SU-DHL-6 (cell line): ENCODE measurements at regions not wholly inside any gene's neighbourhood (a gene's known extent, or its start where the extent isn't known, plus 50 kb on each side); places are given as distances from the start of the nearest gene placed in this dataset.

ENCODE experiments used
- H2AFZ ChIP-seq: fragments of 200-600 bp; sonication (generic); 2 replicates; pipeline ENCODE4 v1.6.1; 2014; ENCODE audit warnings: low read depth, mild to moderate bottlenecking, moderate library complexity, mixed read lengths, antibody characterized with exemption, low read length; ENCODE audit not compliant: severe bottlenecking
- H3F3A ChIP-seq: fragments of 200-600 bp; shearing (Covaris generic); 2 replicates; pipeline ENCODE4 v1.6.0; 2016; ENCODE audit warnings: antibody characterized with exemption, mild to moderate bottlenecking; ENCODE audit not compliant: insufficient read depth
- H3K27ac ChIP-seq: fragments of 200-600 bp; sonication (generic); 2 replicates; pipeline ENCODE4 v1.5.1; 2016; ENCODE audit warnings: low read depth, mild to moderate bottlenecking, low read length, moderate library complexity, mixed read lengths
- H3K27me3 ChIP-seq: fragments of 200-600 bp; sonication (generic), shearing (Covaris generic); 2 replicates; pipeline ENCODE4 v1.6.0; 2014; ENCODE audit warnings: mild to moderate bottlenecking, low read length
- H3K36me3 ChIP-seq: fragments of 200-600 bp; sonication (generic); 2 replicates; pipeline ENCODE4 v1.6.1; 2014; ENCODE audit warnings: mild to moderate bottlenecking, low read length, mixed read lengths
- H3K4me2 ChIP-seq: fragments of 300-600, 200-600 bp; shearing (Covaris generic), sonication (generic); 2 replicates; pipeline ENCODE4 v1.6.0; 2014; ENCODE audit warnings: low read length, low read depth, mild to moderate bottlenecking; ENCODE audit not compliant: poor library complexity, severe bottlenecking
- H3K4me3 ChIP-seq: fragments of 200-600 bp; sonication (generic); 2 replicates; pipeline ENCODE4 v1.5.1; 2014; ENCODE audit warnings: antibody characterized with exemption, low read length, mild to moderate bottlenecking, mixed read lengths; ENCODE audit not compliant: insufficient read depth, poor library complexity, severe bottlenecking
- H3K79me2 ChIP-seq: fragments of 200-600 bp; sonication (generic); 2 replicates; pipeline ENCODE4 v1.6.1; 2014; ENCODE audit warnings: mild to moderate bottlenecking, low read length, moderate library complexity; ENCODE audit not compliant: insufficient read depth
- H3K9ac ChIP-seq: fragments of 200-600 bp; sonication (generic); 2 replicates; pipeline ENCODE4 v1.7.0; 2014; ENCODE audit warnings: mild to moderate bottlenecking, low read length
- H3K9me2 ChIP-seq: fragments of 200-600 bp; sonication (generic); replicated peaks from 2 replicates; pipeline ENCODE4 v1.6.1; 2014; ENCODE audit warnings: low read length; ENCODE audit not compliant: insufficient read depth
- H3K9me3 ChIP-seq: fragments of 200-600 bp; sonication (generic); 2 replicates; pipeline ENCODE4 v1.6.1; 2014; ENCODE audit warnings: low read length, mixed read lengths; ENCODE audit not compliant: insufficient read depth
- H4K20me1 ChIP-seq: fragments of 200-600 bp; sonication (generic); 2 replicates; pipeline ENCODE4 v1.6.1; 2014; ENCODE audit warnings: low read depth, mild to moderate bottlenecking, antibody characterized with exemption, low read length, moderate library complexity, mixed read lengths
- EZH2phosphoT487 ChIP-seq: fragments of 200-600 bp; sonication (generic), shearing (Covaris generic); conservative IDR thresholded peaks from 2 replicates; pipeline ENCODE4 v1.6.1; 2018; ENCODE audit warnings: mild to moderate bottlenecking, antibody characterized with exemption, low read length, moderate library complexity, mixed read lengths
- TF ChIP-seq, protein P1 (sequence below): fragments of 200-600 bp; sonication (generic); IDR thresholded peaks from one replicate; pipeline ENCODE4 v1.5.1; 2017; ENCODE audit warnings: antibody characterized with exemption, mild to moderate bottlenecking, low read length, moderate library complexity; ENCODE audit not compliant: insufficient read depth, poor library complexity, severe bottlenecking

DNA sequence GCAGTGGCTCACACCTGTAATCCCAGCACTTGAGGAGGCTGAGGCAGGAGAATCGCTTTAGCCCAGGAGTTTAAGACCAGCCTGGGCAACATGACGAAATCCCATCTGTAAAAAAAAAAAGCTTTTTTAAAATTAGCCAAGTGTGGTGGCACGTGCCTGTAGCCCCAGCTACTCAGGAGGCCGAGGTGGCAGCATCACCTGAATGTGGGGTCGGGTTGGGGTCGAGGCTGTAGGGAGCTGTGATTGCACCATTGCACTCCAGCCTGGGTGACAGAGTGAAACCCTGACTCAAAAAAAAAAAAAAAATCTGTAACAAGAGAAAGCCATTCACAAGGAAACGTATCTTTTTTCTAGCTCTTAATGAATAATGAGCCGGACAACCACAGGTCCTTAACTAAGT lies 74.7 kb upstream of the DLG1 start:
- Histone ChIP-seq H3K9ac (no peak overlapping the region), H3K9me3 (no peaks in the 10 kb centered on the region)
- TF ChIP-seq, protein P1, sequence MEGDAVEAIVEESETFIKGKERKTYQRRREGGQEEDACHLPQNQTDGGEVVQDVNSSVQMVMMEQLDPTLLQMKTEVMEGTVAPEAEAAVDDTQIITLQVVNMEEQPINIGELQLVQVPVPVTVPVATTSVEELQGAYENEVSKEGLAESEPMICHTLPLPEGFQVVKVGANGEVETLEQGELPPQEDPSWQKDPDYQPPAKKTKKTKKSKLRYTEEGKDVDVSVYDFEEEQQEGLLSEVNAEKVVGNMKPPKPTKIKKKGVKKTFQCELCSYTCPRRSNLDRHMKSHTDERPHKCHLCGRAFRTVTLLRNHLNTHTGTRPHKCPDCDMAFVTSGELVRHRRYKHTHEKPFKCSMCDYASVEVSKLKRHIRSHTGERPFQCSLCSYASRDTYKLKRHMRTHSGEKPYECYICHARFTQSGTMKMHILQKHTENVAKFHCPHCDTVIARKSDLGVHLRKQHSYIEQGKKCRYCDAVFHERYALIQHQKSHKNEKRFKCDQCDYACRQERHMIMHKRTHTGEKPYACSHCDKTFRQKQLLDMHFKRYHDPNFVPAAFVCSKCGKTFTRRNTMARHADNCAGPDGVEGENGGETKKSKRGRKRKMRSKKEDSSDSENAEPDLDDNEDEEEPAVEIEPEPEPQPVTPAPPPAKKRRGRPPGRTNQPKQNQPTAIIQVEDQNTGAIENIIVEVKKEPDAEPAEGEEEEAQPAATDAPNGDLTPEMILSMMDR, result no peak
- no peak for TF ChIP-seq EZH2phosphoT487

DNA sequence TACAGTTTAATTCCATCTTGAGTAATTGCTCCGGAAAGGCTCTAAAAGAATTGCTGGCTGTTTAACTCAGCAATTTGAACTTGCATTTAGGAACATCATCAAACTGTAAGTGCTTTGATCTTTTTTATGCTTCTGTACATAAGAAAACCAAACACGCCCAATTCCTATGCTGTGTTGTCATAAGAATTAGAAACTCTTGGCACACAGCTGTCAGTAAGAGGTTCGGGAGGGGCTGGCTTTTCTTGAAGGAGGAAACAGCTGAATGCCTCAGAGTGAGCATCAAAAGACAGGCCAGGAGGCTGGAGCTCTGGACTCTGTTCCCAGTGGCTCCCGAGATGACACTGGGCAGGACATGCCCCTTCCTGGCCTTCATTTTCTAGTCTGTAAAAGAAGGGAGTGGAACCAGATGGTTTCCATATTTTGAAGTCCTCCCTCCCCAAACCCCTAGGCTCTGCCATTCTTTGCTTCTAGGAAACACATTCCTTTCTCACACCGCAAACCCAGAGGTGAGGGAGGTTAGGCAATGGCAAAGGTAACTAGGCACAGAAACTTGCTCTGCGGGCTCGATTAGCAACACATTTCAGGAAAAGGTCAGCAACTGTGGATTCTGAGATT lies 73.7 kb upstream of the DLG1 start:
- H3K9me2 ChIP-seq, result no peaks in the 10 kb centered on the region
- H3F3A ChIP-seq, result no peaks in the 10 kb centered on the region
- H2AFZ ChIP-seq, result no peak overlapping the region
- H3K9me3 ChIP-seq, result no peaks in the 10 kb centered on the region
- no peak overlapping the region for H3K4me2 ChIP-seq
- H3K27me3 ChIP-seq, result no peaks in the 10 kb centered on the region
- H3K79me2 ChIP-seq, result no peaks in the 10 kb centered on the region
- H3K36me3 ChIP-seq, result no peaks in the 10 kb centered on the region
- no peaks in the 10 kb centered on the region for H4K20me1 ChIP-seq
- no peak overlapping the region for H3K27ac ChIP-seq
- H3K4me3 ChIP-seq, result no peak overlapping the region
- H3K9ac ChIP-seq, result no peak overlapping the region
- TF ChIP-seq EZH2phosphoT487, result no peak
- TF ChIP-seq, protein P1, result no peak

More for the DNA sequence above, 74.7 kb upstream of the DLG1 start:
- no peaks in the 10 kb centered on the region for H3K9me2 ChIP-seq
- no peaks in the 10 kb centered on the region for H4K20me1 ChIP-seq
- no peaks in the 10 kb centered on the region for H3K36me3 ChIP-seq
- no peak overlapping the region for H3K4me2 ChIP-seq
- H3K27ac ChIP-seq, result no peak overlapping the region
- H2AFZ ChIP-seq, result no peak overlapping the region
- no peaks in the 10 kb centered on the region for H3K27me3 ChIP-seq
- no peaks in the 10 kb centered on the region for H3K79me2 ChIP-seq
- no peak overlapping the region for H3K4me3 ChIP-seq
- H3F3A ChIP-seq, result no peaks in the 10 kb centered on the region

DNA sequence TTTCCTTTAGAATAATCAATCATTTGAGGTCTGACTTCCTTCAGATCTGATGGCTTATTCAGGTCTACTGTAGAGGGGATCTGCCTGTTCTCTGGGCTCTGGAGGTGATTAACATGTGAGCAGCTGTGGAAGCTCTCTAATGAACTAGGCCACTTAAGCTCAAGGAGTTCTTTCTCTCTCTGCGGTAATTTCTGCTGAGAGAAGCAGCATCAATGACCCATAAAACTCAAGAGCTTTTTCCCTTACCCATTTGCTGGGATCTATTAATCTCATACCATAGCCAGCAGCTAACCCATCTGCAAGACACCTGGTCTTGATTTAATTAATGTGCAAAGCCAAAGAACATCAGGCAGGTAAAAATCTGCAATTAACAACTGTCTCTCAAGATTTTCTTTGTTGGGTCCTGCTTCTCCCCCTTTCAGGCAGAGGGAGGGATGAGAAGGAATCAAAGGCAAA lies 73.2 kb upstream of the DLG1 start:
- no peaks in the 10 kb centered on the region for H3F3A ChIP-seq
- H3K79me2 ChIP-seq, result no peaks in the 10 kb centered on the region
- no peak overlapping the region for H3K4me2 ChIP-seq
- no peak overlapping the region for H2AFZ ChIP-seq
- no peak overlapping the region for H3K9ac ChIP-seq
- TF ChIP-seq, protein P1, result no peak
- no peak for TF ChIP-seq EZH2phosphoT487
- no peak overlapping the region for H3K27ac ChIP-seq
- no peaks in the 10 kb centered on the region for H3K27me3 ChIP-seq
- no peaks in the 10 kb centered on the region for H3K36me3 ChIP-seq
- no peaks in the 10 kb centered on the region for H4K20me1 ChIP-seq
- H3K9me2 ChIP-seq, result no peaks in the 10 kb centered on the region
- H3K4me3 ChIP-seq, result no peak overlapping the region
- H3K9me3 ChIP-seq, result no peaks in the 10 kb centered on the region
